ENCODE measurements at regions not wholly inside any gene's neighbourhood (a gene's known extent, or its start where the extent isn't known, plus 50 kb on each side); places are given as distances from the start of the nearest gene placed in this dataset.

GRCh38 chr21:35792569-35793305 lies 267.6 kb downstream of the SETD4 start:
- DNase-seq, result no peak

- no peak for DNase-seq
Measured at GRCh38 chr21:35791541-35792325, 268.6 kb downstream of the SETD4 start.

- no peak for DNase-seq
Measured at GRCh38 chr21:35783721-35784120, 276.6 kb downstream of the SETD4 start.

- DNase-seq, result no peak
Measured at GRCh38 chr21:35782667-35783066, 277.7 kb downstream of the SETD4 start.

GRCh38 chr21:35780983-35781382 lies 279.3 kb downstream of the SETD4 start:
- DNase-seq, result no peak

- DNase-seq, result no peak
Measured at GRCh38 chr21:35779690-35780570, 280.4 kb downstream of the SETD4 start.

GRCh38 chr21:35779167-35779566 lies 281.2 kb downstream of the SETD4 start:
- DNase-seq, result no peak

GRCh38 chr21:35777081-35777480 lies 283.2 kb downstream of the SETD4 start:
- no peak for DNase-seq

GRCh38 chr21:35775778-35776544 lies 284.4 kb downstream of the SETD4 start:
- no peak for DNase-seq

- DNase-seq, result no peak
Measured at GRCh38 chr21:35770101-35770945, 290.0 kb downstream of the SETD4 start.

- no peak for DNase-seq
Measured at GRCh38 chr21:35768187-35768586, 292.1 kb downstream of the SETD4 start.

- no peak for DNase-seq
Measured at GRCh38 chr21:35764586-35764985, 295.7 kb downstream of the SETD4 start.

GRCh38 chr21:35764077-35764476 lies 296.2 kb downstream of the SETD4 start:
- DNase-seq, result no peak

GRCh38 chr21:35754583-35754982 lies 305.7 kb downstream of the SETD4 start:
- DNase-seq, result no peak

GRCh38 chr21:35753308-35753707 lies 307.0 kb downstream of the SETD4 start:
- DNase-seq, result no peak

GRCh38 chr21:35751171-35751570 lies 309.2 kb downstream of the SETD4 start:
- no peak for DNase-seq

- no peak for DNase-seq
Measured at GRCh38 chr21:35749904-35750303, 310.4 kb downstream of the SETD4 start.

GRCh38 chr21:35748678-35749314 lies 311.5 kb downstream of the SETD4 start:
- DNase-seq, result no peak

GRCh38 chr21:35743571-35743970 lies 316.8 kb downstream of the SETD4 start:
- DNase-seq, result no peak

- no peak for DNase-seq
Measured at GRCh38 chr21:35738347-35738961, 321.9 kb downstream of the SETD4 start.
